IMR-90 (cell line): ENCODE measurements at regions not wholly inside any gene's neighbourhood (a gene's known extent, or its start where the extent isn't known, plus 50 kb on each side); places are given as distances from the start of the nearest gene placed in this dataset.

Source experiments
- CTCF ChIP-seq: conservative IDR thresholded peaks from 2 replicates; pipeline ENCODE4 v1.5.1; 2012; ENCODE audit warnings: mild to moderate bottlenecking, low read depth, low read length, improper control_type of control experiment
- RAD21 ChIP-seq: IDR thresholded peaks from 2 replicates; pipeline ENCODE4 v1.6.1; 2012; ENCODE audit warnings: low read length, improper control_type of control experiment

- TF ChIP-seq CTCF = no peak
- no peak for TF ChIP-seq RAD21
Observed at GRCh38 chrX:115367455-115367854, 77.9 kb downstream of the LUZP4 start.
